Nephron (organoid): ENCODE measurements at regions not wholly inside any gene's neighbourhood (a gene's known extent, or its start where the extent isn't known, plus 50 kb on each side); places are given as distances from the start of the nearest gene placed in this dataset.

Experiments used
- H3K27ac Mint-ChIP-seq, 3 experiments: 2 replicates each; pipeline ENCODE4 v1.8.0; 2020; ENCODE audit warnings: mixed read lengths in 3 of 3, mild to moderate bottlenecking in 2 of 3, moderate library complexity in 1 of 3
- H3K27me3 Mint-ChIP-seq: 2 replicates; pipeline ENCODE4 v1.8.0; 2021; ENCODE audit warnings: low read depth, mild to moderate bottlenecking, moderate library complexity, mixed read lengths
- H3K36me3 Mint-ChIP-seq: 2 replicates; pipeline ENCODE4 v1.8.0; 2020; ENCODE audit warnings: low read depth, mixed read lengths
- H3K4me1 Mint-ChIP-seq: 2 replicates; pipeline ENCODE4 v1.8.0; 2020; ENCODE audit warnings: mixed read lengths
- H3K4me3 Mint-ChIP-seq, 3 experiments: 2 replicates each; pipeline ENCODE4 v1.8.0; 2020; ENCODE audit warnings: mild to moderate bottlenecking in 3 of 3, mixed read lengths in 3 of 3, moderate library complexity in 2 of 3
- H3K9me3 Mint-ChIP-seq: 2 replicates; pipeline ENCODE4 v1.8.0; 2020; ENCODE audit warnings: mixed read lengths
- TF ChIP-seq, protein P1 (sequence below), 3 experiments: fragments of 200-600 bp; sonication (generic); IDR thresholded peaks; one replicate each; pipeline ENCODE4 v1.5.0; 2021; ENCODE audit warnings: antibody characterized with exemption in 3 of 3; ENCODE audit not compliant: unreplicated experiment in 3 of 3

GRCh38 chr15:69854521-69855181, 243.1 kb downstream of the TLE3 start:
- TF ChIP-seq, protein P1, sequence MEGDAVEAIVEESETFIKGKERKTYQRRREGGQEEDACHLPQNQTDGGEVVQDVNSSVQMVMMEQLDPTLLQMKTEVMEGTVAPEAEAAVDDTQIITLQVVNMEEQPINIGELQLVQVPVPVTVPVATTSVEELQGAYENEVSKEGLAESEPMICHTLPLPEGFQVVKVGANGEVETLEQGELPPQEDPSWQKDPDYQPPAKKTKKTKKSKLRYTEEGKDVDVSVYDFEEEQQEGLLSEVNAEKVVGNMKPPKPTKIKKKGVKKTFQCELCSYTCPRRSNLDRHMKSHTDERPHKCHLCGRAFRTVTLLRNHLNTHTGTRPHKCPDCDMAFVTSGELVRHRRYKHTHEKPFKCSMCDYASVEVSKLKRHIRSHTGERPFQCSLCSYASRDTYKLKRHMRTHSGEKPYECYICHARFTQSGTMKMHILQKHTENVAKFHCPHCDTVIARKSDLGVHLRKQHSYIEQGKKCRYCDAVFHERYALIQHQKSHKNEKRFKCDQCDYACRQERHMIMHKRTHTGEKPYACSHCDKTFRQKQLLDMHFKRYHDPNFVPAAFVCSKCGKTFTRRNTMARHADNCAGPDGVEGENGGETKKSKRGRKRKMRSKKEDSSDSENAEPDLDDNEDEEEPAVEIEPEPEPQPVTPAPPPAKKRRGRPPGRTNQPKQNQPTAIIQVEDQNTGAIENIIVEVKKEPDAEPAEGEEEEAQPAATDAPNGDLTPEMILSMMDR (IDR thresholded peaks at IDR 0.05; ENCODE audit: unreplicated experiment in 3 of 3) = no peak
- H3K27me3 Mint-ChIP-seq = peaks cover 32% of the 10 kb centered on the region
- no peaks in the 10 kb centered on the region for H3K9me3 Mint-ChIP-seq
- no peak overlapping the region for H3K4me3 Mint-ChIP-seq
- peaks cover 56% of the 10 kb centered on the region for H3K4me1 Mint-ChIP-seq
- peak overlapping the region; percentile 15 to 43 (median 21) for H3K27ac Mint-ChIP-seq
- no peaks in the 10 kb centered on the region for H3K36me3 Mint-ChIP-seq

DNA sequence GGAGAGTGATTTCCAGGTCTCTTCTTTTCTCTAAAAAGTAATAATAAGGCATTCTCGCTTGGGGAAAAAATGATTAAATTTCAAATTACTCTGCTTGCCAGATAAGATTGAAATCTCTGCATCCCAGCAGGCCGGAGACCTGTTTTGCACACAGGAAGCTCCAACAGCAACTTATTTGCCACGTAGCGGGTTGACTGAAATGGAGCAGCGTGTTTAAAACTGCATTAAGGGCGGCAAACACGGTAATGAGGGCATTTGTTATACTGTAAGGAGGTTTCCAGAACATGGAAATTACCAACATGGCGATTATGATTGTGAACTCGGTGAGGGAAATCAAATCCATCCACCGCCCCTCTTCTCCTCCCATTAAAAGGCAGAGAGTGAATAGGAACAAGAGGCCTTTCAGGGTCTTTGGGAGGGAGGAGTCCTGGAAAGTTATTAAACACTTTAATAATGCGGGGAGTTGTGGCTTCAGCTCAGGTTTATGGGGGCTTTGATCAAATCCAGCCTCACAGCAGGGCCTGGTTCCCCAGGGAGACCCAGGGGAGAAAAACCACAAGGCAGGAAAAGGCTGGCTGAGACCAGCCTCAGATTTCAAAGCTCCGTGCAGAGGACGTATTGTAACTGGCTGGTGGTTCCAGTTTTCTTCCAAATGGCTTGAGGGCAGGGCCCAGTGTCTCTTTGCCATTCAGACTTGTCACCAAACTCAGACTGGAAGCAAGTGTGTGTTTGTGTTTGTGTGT, 242.3 kb downstream of the TLE3 start:
- Mint-ChIP-seq H3K27ac (peak overlapping the region in 2 of 3 experiments; percentile 62 to 81), H3K9me3 (no peaks in the 10 kb centered on the region), H3K36me3 (no peaks in the 10 kb centered on the region), H3K4me1 (peaks cover 60% of the 10 kb centered on the region), H3K4me3 (no peak overlapping the region), H3K27me3 (peaks cover 34% of the 10 kb centered on the region)
- TF ChIP-seq, protein P1 (IDR thresholded peaks at IDR 0.05; ENCODE audit: unreplicated experiment in 3 of 3) = no peak

GRCh38 chr15:69857250-69857649, 240.5 kb downstream of the TLE3 start:
- Mint-ChIP-seq H3K36me3 (no peaks in the 10 kb centered on the region), H3K4me1 (peaks cover 78% of the 10 kb centered on the region), H3K9me3 (no peaks in the 10 kb centered on the region), H3K4me3 (no peak overlapping the region), H3K27ac (peak overlapping the region in 1 of 3 experiments; percentile 58), H3K27me3 (peaks cover 35% of the 10 kb centered on the region)
- TF ChIP-seq, protein P1 (IDR thresholded peaks at IDR 0.05; ENCODE audit: unreplicated experiment in 3 of 3) = no peak

- Mint-ChIP-seq H3K27ac (no peak overlapping the region), H3K27me3 (peaks cover 35% of the 10 kb centered on the region), H3K4me1 (peaks cover 78% of the 10 kb centered on the region), H3K4me3 (peak overlapping the region in 1 of 3 experiments; percentile 44), H3K9me3 (no peaks in the 10 kb centered on the region), H3K36me3 (no peaks in the 10 kb centered on the region)
- TF ChIP-seq, protein P1 (IDR thresholded peaks at IDR 0.05; ENCODE audit: unreplicated experiment in 3 of 3) = no peak
Observed at GRCh38 chr15:69857686-69858391, 239.9 kb downstream of the TLE3 start.

DNA sequence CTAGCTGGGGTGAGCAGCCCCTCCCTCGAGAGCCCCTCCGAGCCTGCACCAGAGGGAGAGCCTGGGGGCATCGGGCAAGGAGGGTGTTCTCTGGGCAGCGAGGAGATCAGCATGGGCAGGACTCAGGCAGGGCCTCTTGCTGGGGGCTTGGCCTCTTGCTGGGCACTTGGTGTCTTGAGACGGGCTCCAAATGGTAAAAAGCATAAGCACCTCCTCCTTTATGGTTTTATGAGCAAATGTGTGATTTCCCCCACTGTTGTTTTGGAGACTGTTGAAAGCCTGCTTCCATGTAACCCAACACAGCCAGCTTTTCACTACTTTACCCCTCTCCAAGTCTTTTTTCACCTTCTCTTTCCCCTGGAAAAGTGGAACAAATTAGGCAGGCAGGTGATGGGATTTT, 239.3 kb downstream of the TLE3 start:
- Mint-ChIP-seq H3K9me3 (no peaks in the 10 kb centered on the region), H3K4me3 (no peak overlapping the region), H3K27me3 (peaks cover 30% of the 10 kb centered on the region), H3K4me1 (peaks cover 78% of the 10 kb centered on the region), H3K36me3 (no peaks in the 10 kb centered on the region), H3K27ac (no peak overlapping the region)
- TF ChIP-seq, protein P1 (IDR thresholded peaks at IDR 0.05; ENCODE audit: unreplicated experiment in 3 of 3) = no peak
